Brain pericyte (primary cell): ENCODE measurements at regions not wholly inside any gene's neighbourhood (a gene's known extent, or its start where the extent isn't known, plus 50 kb on each side); places are given as distances from the start of the nearest gene placed in this dataset.
"Not testable (repeated sequence)": the region's sequence is repeated elsewhere in the genome, so short reads cannot be mapped to it uniquely, and the experiment has no call there.

ENCODE experiments used
- DNase-seq: peaks from one replicate; pipeline ENCODE4 v3.0.0-alpha.2; 2012; ENCODE audit warnings: low read depth, low spot score

- no peak for DNase-seq
Measured at GRCh38 chr2:121132054-121132761, 152.8 kb downstream of the TFCP2L1 start.

DNA sequence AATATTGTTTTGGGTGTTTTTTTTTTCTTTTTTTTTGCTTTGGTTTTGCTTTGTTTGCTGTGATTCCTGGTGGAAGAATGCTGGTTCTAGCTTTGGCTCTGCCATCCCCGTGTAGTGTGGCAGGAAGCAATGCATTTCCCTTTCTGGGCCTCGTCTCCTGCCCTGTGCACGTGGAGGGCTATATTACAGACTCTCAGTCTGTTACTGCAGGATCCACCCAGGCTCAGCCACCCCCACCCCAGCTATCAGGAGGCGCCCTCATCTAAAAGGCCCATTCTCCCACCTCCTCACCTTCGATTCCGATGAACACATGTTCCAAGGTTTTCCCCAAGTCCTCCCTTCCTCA, 152.3 kb downstream of the TFCP2L1 start:
- DNase-seq: no peak

DNA sequence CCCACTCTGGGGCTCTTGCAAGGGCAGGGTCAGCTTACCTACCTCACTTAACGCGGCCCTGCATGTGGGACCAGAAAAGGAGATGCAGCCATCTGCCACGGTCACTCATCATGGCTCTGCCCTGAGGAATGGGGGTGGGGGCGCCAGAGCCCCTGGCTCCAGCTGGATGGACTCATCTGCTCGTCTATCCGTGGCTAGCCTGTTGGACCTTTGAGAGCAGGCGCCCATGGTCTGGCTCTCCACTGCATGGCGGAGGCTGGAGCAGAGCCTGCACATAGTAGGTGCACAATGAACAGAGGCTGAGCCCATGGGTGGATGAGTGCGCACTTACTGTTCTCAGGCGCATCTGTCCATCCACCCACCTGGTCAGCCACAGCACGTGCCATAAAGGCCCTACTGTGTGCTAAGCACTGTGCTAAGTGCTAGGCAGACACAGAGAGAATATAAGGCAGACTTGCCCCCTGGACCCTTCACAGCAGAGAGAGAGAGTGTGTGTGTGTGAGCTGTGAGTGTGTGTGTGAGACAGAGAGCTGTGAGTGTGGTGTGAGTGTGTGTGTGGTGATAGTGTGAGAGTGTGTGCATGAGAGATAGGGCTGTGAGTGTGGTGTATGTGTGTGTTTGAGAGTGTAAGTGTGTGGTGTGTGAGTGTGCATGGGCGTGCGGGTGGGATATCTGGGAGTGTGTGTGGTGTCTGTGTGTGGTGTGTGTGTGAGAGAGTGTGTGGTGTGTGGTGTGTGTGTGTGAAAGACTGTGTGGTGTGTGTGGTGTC, 151.3 kb downstream of the TFCP2L1 start:
- DNase-seq: no peak

GRCh38 chr2:121134728-121135127, 150.3 kb downstream of the TFCP2L1 start:
- DNase-seq: no peak

DNA sequence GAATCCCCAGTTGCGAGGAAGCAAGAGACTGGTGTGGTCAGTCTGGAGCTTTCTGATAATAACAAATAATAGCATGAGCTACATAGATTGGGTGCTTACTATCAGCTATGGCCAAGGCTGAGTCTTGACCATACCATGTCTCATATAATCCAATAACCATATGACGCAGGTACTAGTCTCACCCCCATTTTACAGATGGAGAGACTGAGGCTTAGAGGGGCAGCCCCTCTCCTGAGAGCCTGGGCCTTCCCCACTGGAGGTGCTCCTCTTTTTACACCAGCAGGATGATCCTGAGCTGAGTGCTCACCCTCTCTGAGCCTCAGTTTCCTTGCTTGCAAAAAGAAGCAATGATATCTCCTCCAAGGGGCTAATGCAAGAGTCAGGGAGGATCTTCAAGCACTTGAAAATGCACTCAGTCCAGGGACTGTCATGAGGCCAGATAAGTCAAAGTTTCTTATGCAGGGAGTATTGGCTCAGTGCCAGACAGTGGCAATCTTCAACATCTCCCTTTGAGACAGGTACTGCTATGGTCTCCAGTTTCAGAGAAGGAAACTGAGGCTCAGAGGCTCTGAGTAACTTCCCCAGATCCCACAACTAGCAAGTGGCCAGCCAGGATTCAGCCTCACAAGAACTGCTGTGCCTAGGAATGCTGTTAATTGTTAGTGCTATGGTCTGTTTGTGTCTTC, 149.7 kb downstream of the TFCP2L1 start:
- no peak for DNase-seq

DNA sequence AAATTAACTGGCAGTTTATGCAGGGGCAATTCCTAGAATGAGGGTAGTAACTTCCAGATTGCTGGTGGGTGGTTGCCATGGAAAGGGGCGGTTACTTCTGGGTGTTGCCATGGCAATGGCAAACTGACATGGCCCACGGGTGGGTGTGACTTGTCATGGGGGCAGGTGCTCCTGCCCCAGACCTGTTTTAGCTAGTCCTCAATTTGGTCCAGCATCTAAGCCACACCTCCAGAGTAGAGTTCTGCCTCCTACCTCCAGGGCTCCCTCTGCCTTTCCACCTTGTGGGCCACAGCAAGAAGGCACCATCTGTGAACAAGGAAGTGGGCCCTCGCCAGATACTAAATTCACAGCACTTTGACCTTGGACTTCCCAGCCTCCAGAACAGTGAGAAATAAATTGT, 148.7 kb downstream of the TFCP2L1 start:
- no peak for DNase-seq

DNA sequence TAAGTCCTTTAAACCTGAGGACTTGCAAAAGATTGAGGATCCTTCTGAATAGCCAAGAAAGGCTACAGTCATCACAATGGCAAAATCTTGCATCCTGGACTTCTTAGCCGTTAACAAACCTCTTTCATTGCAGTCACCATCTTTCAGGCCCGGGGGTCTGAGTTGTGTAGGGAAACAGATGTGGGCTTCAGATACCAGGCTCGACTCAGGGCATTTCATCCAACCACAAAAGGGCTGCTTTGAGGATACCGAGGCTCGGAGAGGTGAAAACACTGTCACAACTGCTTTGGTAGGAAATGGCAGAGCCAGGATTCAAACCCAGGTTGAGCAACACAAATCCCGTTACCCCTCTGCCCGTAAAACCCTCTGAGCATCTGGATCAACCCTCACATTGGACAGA, 147.4 kb downstream of the TFCP2L1 start:
- DNase-seq: no peak

DNA sequence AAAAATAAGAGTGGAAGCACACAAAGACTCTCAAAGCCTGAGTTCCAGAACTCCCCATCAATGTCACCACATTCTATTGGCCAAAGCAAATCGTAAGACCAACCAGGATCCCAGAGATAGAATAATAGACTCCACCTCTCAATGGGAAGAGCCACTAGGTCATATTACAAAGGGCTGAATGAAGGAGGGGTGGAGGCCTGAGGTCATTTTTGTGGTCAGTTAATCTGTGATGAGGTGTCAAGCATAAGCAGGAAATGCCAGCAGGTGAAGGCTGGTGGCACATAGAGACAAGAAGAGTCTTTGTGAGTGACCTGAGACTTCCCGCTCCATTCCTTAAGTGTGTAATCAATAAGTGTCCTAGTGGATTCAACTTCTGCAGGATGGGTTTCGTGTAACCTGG, 144.3 kb downstream of the TFCP2L1 start:
- no peak for DNase-seq

- no peak for DNase-seq
Measured at GRCh38 chr2:121142452-121142851, 142.6 kb downstream of the TFCP2L1 start.

DNA sequence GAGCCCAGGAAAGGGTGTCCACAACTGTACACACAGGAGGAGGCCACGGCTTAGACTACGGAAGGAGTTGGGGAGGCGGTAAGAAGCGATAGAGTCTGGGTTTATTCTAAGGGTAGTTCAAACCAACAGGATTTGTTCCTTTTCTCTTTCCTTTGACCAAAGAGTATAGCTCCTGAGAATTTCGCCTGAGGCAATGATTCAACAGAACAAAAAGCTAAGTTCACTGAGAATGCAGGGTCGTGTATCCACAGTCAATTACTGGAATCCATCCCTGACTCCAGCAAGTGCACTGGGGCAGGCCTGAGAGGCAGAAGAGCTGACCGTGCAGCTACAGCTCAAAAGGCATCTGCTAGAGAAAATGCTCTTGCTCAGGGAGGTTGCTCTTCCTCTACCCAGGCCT, 140.9 kb downstream of the TFCP2L1 start:
- DNase-seq: no peak

DNA sequence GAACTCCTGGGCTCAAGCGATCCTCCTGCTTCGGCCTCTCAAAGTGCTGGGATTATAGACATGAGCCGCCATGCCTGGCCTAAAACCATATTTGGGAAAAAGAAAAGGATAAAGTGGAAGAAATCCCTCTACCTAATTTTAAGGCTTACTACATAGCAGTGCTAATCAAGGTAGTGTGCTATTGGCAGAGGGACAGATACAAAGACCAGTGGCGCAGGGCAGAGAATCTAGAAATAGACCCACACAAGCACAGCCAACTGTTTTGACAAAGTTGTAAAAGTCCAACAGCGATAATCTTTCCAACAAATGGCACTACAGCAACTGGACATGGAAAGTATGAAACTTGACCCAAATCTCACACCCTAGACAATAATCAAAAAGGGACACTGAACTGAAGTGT, 138.4 kb downstream of the TFCP2L1 start:
- no peak for DNase-seq

- DNase-seq: no peak
Measured at GRCh38 chr2:121147766-121148165, 137.2 kb downstream of the TFCP2L1 start.

DNA sequence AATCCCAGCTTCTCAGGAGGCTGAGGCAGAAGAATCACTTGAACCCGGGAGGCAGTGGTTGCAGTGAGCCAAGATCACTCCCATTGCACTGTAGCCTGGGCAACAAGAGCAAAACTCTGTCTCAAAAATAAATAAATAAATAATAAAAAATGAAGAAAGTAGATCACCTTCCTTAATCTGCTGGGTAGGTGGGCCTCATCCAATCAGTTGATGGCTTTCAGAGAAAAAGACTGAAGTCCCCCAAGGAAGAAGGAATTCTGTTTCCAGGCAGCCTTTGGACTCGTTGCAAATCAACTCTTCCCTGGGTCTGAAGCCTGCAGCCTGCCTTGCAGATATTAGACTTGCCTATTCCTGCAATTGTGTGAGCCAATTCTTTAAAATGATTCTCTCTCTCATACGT, 136.5 kb downstream of the TFCP2L1 start:
- no peak for DNase-seq

GRCh38 chr2:121149384-121149783, 135.6 kb downstream of the TFCP2L1 start:
- DNase-seq: no peak

DNA sequence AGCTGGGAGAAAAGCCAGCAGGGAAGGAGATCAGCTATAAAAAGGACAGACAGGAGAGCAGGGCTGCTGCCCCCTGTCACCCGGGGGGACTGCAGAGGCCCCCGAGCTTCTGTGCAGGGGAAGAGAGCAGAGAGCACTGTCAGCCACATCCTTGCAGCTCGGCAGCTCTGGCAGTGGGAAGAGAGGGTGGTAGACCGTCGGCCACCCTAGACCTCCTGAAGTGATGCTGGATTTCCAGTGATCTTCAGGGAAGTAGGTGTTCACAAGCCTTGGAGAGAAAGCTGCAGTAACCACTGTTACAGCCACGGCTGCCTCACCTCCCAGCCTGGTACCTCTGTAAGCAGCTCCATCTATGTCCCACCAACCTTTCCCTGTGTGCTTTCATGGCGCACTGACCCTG, 134.9 kb downstream of the TFCP2L1 start:
- DNase-seq: no peak

DNA sequence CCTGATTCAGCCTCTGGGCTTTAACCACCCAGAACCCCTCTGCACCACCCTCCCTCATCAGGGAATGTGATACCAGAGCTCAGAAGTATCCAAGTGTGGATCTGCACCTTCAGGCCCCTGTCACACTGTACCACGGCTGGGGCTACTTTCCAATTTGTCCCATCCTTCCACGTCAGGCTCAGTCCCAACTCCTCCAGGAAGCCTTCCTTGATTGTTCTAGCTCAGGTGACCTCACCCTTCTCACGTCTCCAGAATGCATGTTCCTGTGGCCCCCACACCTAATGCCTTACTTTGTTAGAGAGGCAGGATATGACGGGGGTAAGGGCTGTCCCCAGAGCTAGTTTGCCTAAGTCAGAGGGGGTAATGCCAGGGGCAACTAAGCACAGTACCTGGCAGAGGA, 134.3 kb downstream of the TFCP2L1 start:
- no peak for DNase-seq

GRCh38 chr2:121151311-121152109, 133.5 kb downstream of the TFCP2L1 start:
- DNase-seq: no peak

DNA sequence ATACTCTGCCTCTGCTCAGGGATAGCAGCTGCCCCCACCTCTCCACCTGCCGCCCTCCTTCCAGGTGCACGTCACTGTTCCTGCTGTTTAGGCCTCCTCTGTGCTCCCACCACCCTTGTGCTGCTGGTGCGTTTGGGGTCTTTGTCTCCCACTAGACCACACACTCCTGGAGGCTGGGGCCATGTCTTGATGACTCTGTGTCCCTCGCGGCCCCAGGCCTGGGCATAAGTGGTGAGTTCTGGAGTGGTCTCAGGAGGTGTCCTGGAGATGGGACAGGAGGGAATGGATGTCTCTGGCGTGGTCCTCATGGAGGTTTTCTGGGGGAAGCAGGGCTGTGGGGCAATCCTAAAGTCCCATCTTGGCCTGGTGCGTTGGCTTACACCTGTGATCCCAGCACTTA, 132.1 kb downstream of the TFCP2L1 start:
- DNase-seq: no peak

DNA sequence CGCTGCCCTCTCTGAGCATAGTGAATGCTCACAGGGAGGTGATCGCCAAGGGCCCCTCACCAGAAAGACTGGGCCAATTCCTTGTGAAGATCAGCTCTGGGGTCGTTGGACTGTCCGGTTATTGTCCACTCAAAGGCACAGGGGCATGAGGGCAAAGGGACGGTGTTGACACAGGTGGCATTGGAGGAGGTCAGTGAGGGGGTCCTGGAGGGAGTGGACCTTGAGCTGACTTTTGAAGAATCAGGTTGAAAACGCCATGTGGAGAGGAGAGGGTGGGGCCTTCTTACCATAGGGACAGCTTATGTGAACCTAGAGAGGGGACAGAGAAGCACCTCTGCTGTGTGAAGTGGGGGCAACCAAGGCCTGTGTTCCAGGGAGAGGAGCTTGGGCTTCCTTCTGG, 131.5 kb downstream of the TFCP2L1 start:
- no peak for DNase-seq

DNA sequence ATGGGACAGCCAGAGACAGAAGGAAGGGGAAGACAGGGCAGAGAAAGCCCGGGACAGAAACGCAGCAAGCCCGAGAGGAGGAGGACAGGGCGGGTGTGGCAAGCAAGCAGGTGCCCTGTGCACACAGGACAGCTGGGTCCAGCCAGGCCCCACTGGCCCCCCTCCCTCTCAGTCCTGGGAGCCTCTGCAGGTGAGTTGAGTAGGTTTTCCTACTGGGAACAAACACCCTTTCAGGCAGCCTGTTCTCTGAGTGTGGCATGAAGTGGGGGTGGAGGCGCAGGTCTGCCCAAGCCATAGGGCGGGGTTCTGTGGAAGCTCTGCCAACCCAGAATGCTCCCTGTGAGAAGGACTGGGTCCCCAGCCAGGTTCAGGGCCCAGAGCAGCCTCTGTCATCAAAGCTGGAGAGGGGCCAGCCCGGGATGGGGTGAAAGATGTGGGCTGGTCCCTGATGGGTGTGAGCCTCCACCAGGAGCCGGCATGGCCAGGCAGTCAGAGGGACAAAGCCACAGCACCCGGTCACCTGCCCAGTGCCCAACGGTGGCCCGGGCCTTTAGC, 129.4 kb downstream of the TFCP2L1 start:
- DNase-seq: no peak

GRCh38 chr2:121157481-121157880, 127.5 kb downstream of the TFCP2L1 start:
- DNase-seq: not testable (repeated sequence)
